ENCODE measurements at regions not wholly inside any gene's neighbourhood (a gene's known extent, or its start where the extent isn't known, plus 50 kb on each side); places are given as distances from the start of the nearest gene placed in this dataset.

GRCh38 chr17:12287953-12288352 is 267.3 kb downstream of the MAP2K4 start:
- TF ChIP-seq CTCF (IDR thresholded peaks at IDR 0.05; ENCODE audit: insufficient read depth, low read depth, low read length, missing control alignments): no peak
- H3K4me3 ChIP-seq (ENCODE audit: low read length): no peak overlapping the region
- no peak for DNase-seq (ENCODE audit: low read depth)

- no peak for DNase-seq (ENCODE audit: low read depth)
- H3K4me3 ChIP-seq (ENCODE audit: low read length): no peak overlapping the region
- TF ChIP-seq CTCF (IDR thresholded peaks at IDR 0.05; ENCODE audit: insufficient read depth, low read depth, low read length, missing control alignments): no peak
These were observed 269.5 kb downstream of the MAP2K4 start for GRCh38 chr17:12290207-12290606.

- H3K4me3 ChIP-seq (ENCODE audit: low read length): no peak overlapping the region
- DNase-seq (ENCODE audit: low read depth): no peak
- no peak for TF ChIP-seq CTCF (IDR thresholded peaks at IDR 0.05; ENCODE audit: insufficient read depth, low read depth, low read length, missing control alignments)
These were observed 275.5 kb downstream of the MAP2K4 start for GRCh38 chr17:12296209-12296625.

- DNase-seq (ENCODE audit: low read depth): no peak
- no peak for TF ChIP-seq CTCF (IDR thresholded peaks at IDR 0.05; ENCODE audit: insufficient read depth, low read depth, low read length, missing control alignments)
- H3K4me3 ChIP-seq (ENCODE audit: low read length): no peak overlapping the region
These were observed 280.9 kb downstream of the MAP2K4 start for GRCh38 chr17:12301551-12301950.

GRCh38 chr17:12302711-12303110 is 282.0 kb downstream of the MAP2K4 start:
- no peak for DNase-seq (ENCODE audit: low read depth)
- H3K4me3 ChIP-seq (ENCODE audit: low read length): no peak overlapping the region
- no peak for TF ChIP-seq CTCF (IDR thresholded peaks at IDR 0.05; ENCODE audit: insufficient read depth, low read depth, low read length, missing control alignments)

GRCh38 chr17:12310811-12311210 is 290.1 kb downstream of the MAP2K4 start:
- DNase-seq (ENCODE audit: low read depth): no peak
- no peak overlapping the region for H3K4me3 ChIP-seq (ENCODE audit: low read length)
- TF ChIP-seq CTCF (IDR thresholded peaks at IDR 0.05; ENCODE audit: insufficient read depth, low read depth, low read length, missing control alignments): no peak

- TF ChIP-seq CTCF (IDR thresholded peaks at IDR 0.05; ENCODE audit: insufficient read depth, low read depth, low read length, missing control alignments): no peak
- DNase-seq (ENCODE audit: low read depth): no peak
- no peak overlapping the region for H3K4me3 ChIP-seq (ENCODE audit: low read length)
These were observed 292.0 kb downstream of the MAP2K4 start for GRCh38 chr17:12312692-12313091.

All from epithelial cell of esophagus (primary cell).